Endothelial cell (in vitro differentiated cells): ENCODE measurements at regions not wholly inside any gene's neighbourhood (a gene's known extent, or its start where the extent isn't known, plus 50 kb on each side); places are given as distances from the start of the nearest gene placed in this dataset.

ENCODE experiments used
- DNase-seq: peaks from one replicate; pipeline ENCODE4 v3.0.0; 2021; ENCODE audit warnings: low spot score
- H3K27ac Mint-ChIP-seq: one replicate; pipeline ENCODE4 v1.8.0; 2021; ENCODE audit warnings: mixed read lengths, inconsistent platforms; ENCODE audit not compliant: unreplicated experiment
- H3K27me3 Mint-ChIP-seq: one replicate; pipeline ENCODE4 v1.8.0; 2021; ENCODE audit warnings: mild to moderate bottlenecking, moderate library complexity, mixed read lengths, inconsistent platforms; ENCODE audit not compliant: unreplicated experiment
- H3K36me3 Mint-ChIP-seq: one replicate; pipeline ENCODE4 v1.8.0; 2021; ENCODE audit warnings: mild to moderate bottlenecking, low read depth, mixed read lengths, inconsistent platforms; ENCODE audit not compliant: unreplicated experiment
- H3K4me1 Mint-ChIP-seq: one replicate; pipeline ENCODE4 v1.8.0; 2021; ENCODE audit warnings: mild to moderate bottlenecking, mixed read lengths, inconsistent platforms; ENCODE audit not compliant: unreplicated experiment
- H3K4me3 Mint-ChIP-seq: one replicate; pipeline ENCODE4 v1.8.0; 2021; ENCODE audit warnings: mild to moderate bottlenecking, mixed read lengths, inconsistent platforms; ENCODE audit not compliant: unreplicated experiment
- H3K9me3 Mint-ChIP-seq: one replicate; pipeline ENCODE4 v1.8.0; 2021; ENCODE audit warnings: mixed read lengths, inconsistent platforms; ENCODE audit not compliant: unreplicated experiment
- CTCF ChIP-seq: fragments of 200-600 bp; sonication (generic); IDR thresholded peaks from one replicate; pipeline ENCODE4 v1.5.0; 2021; ENCODE audit warnings: antibody characterized with exemption; ENCODE audit not compliant: unreplicated experiment

GRCh38 chr1:25027822-25028586, 97.9 kb upstream of the RUNX3 start:
- Mint-ChIP-seq H3K27me3 (peaks cover 6% of the 10 kb centered on the region), H3K27ac (no peak overlapping the region), H3K9me3 (no peaks in the 10 kb centered on the region), H3K4me3 (no peak overlapping the region), H3K36me3 (no peaks in the 10 kb centered on the region), H3K4me1 (peaks cover 2% of the 10 kb centered on the region)
- no peak for TF ChIP-seq CTCF
- no peak for DNase-seq

- TF ChIP-seq CTCF: no peak
- peaks cover 6% of the 10 kb centered on the region for H3K27me3 Mint-ChIP-seq
- no peak overlapping the region for H3K27ac Mint-ChIP-seq
- no peaks in the 10 kb centered on the region for H3K4me1 Mint-ChIP-seq
- no peaks in the 10 kb centered on the region for H3K9me3 Mint-ChIP-seq
- H3K4me3 Mint-ChIP-seq: no peak overlapping the region
- H3K36me3 Mint-ChIP-seq: no peaks in the 10 kb centered on the region
- DNase-seq: no peak
Measured at GRCh38 chr1:25026730-25027450, 96.8 kb upstream of the RUNX3 start.

- no peak overlapping the region for H3K4me3 Mint-ChIP-seq
- H3K27me3 Mint-ChIP-seq: peaks cover 6% of the 10 kb centered on the region
Measured at GRCh38 chr1:25026304-25026703, 96.2 kb upstream of the RUNX3 start.

GRCh38 chr1:25024615-25025350, 94.7 kb upstream of the RUNX3 start:
- no peaks in the 10 kb centered on the region for H3K9me3 Mint-ChIP-seq
- DNase-seq: no peak
- TF ChIP-seq CTCF: no peak
- no peak overlapping the region for H3K27ac Mint-ChIP-seq
- H3K4me3 Mint-ChIP-seq: no peak overlapping the region
- H3K27me3 Mint-ChIP-seq: peaks cover 7% of the 10 kb centered on the region
- H3K36me3 Mint-ChIP-seq: no peaks in the 10 kb centered on the region
- H3K4me1 Mint-ChIP-seq: peaks cover 3% of the 10 kb centered on the region

More at GRCh38 chr1:25026304-25026703, 96.2 kb upstream of the RUNX3 start:
- Mint-ChIP-seq H3K36me3 (no peaks in the 10 kb centered on the region), H3K4me1 (no peaks in the 10 kb centered on the region), H3K9me3 (no peaks in the 10 kb centered on the region), H3K27ac (no peak overlapping the region)
- TF ChIP-seq CTCF: no peak
- DNase-seq: no peak
